GM18951 (cell line): ENCODE measurements at regions not wholly inside any gene's neighbourhood (a gene's known extent, or its start where the extent isn't known, plus 50 kb on each side); places are given as distances from the start of the nearest gene placed in this dataset.

ENCODE experiments used
- POLR2A ChIP-seq: IDR thresholded peaks from 4 replicates; pipeline ENCODE4 v1.6.1; 2011; ENCODE audit warnings: mild to moderate bottlenecking; ENCODE audit not compliant: insufficient read length, insufficient read depth; ENCODE audit errors: extremely low read depth
- in situ Hi-C: fragments of 300-500 bp; cut with MboI; formaldehyde crosslinking; loops from one replicate; pipeline ENCODE4 v1.12.0; 2022; ENCODE audit warnings: low sequenced_read_pairs, mixed read lengths, inconsistent platforms; ENCODE audit not compliant: unreplicated experiment

- in situ Hi-C loops, result no loop called here
- TF ChIP-seq POLR2A, result no peak
Measured at GRCh38 chr10:130982802-130983201, 328.7 kb downstream of the TCERG1L start.

- TF ChIP-seq POLR2A, result no peak
- in situ Hi-C loops, result no loop called here
Measured at GRCh38 chr10:130983749-130984148, 327.8 kb downstream of the TCERG1L start.

DNA sequence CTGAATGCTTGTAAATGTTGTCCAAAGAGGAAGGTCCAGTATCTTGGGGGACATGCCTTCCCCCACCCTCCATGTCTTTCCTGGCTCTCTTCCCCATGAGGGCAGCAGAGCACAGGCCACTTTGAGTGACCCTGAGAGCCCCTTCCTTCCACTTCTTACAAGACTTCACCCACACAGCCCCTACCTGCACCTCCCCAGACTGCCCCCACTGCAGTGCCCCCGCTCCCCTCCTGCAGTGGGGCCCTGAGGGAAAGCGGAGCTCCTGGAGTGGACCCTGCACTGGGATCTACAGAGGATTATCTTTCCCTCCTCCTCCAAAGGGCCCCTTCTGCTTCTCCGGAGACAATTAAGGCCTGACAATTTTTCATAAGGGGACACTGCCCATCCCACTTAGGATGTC is 326.8 kb downstream of the TCERG1L start:
- in situ Hi-C loops, result no loop called here
- TF ChIP-seq POLR2A, result no peak

DNA sequence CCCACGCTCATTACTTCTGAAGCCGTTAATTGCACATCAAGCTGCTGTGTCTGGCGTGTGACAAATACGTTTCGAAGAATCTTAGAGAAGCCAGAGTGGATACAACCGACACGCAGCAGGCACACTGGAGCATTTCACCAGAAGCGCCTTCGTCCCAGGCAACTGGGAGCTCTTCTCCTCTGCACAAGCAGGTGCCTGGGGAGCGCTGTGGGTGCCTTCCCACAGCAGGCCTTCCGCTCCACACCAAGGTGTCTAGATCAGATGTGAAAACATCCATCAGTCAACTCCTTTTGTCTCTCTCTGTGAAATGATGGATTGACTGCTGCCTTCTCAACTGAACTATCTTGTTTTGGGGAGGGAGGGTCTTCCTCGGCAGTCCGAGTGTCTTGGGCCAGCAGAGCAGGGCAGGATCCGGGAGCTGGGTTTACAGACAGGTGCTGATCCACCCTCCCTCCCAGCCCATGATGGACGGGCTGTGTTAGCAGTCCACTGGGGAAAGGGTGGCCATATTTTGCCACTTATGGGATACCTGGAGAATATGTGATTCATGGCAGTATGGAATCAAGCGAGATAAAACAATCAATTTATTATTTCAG is 326.3 kb downstream of the TCERG1L start:
- no peak for TF ChIP-seq POLR2A
- in situ Hi-C loops, result no loop called here

DNA sequence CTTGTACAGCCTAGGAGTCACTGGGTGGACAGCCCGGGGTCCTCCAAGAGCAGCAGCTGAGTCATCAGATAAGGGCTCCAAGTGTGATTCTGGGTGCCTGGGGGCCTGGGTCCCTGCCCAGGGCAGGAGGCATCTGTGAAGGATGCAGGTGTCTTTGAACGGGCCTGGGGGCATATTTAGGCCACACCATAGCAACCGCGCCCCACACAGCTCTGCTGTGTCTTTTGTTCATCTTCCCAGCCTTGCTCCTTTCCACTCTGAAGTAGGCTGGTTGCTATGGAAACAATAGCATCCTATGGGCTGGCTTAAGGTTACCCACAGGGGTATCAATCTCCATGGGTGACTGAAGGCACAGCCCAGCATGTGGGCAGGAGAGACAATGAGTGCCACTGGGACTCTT is 324.7 kb downstream of the TCERG1L start:
- TF ChIP-seq POLR2A, result no peak

GRCh38 chr10:130987401-130987800 is 324.1 kb downstream of the TCERG1L start:
- in situ Hi-C loops, result no loop called here
- no peak for TF ChIP-seq POLR2A

More for the DNA sequence above, 324.7 kb downstream of the TCERG1L start:
- in situ Hi-C loops, result no loop called here

- no peak for TF ChIP-seq POLR2A
- in situ Hi-C loops, result no loop called here
Measured at GRCh38 chr10:130989670-130990232, 321.8 kb downstream of the TCERG1L start.

DNA sequence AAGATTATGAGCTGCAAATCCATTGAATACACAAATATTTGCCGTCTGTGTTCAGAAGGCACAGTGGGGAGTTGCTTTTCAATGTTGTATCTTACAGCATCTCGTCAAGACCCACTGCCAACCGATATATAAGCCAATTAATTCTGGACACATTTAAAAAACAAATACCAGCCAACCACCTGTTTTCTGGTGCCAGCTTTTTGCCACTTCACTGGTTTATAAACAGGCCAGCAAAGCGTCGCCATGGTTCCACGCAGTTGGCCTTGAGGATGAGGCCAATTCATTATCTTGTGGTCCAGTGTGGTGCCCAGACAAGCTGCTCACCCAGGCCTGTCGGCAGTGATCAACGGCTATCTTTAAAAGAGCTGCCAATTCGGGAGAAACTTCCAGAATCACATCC is 321.0 kb downstream of the TCERG1L start:
- TF ChIP-seq POLR2A, result no peak
- in situ Hi-C loops, result no loop called here

GRCh38 chr10:130992802-130993523 is 318.6 kb downstream of the TCERG1L start:
- TF ChIP-seq POLR2A, result no peak
- in situ Hi-C loops, result no loop called here

DNA sequence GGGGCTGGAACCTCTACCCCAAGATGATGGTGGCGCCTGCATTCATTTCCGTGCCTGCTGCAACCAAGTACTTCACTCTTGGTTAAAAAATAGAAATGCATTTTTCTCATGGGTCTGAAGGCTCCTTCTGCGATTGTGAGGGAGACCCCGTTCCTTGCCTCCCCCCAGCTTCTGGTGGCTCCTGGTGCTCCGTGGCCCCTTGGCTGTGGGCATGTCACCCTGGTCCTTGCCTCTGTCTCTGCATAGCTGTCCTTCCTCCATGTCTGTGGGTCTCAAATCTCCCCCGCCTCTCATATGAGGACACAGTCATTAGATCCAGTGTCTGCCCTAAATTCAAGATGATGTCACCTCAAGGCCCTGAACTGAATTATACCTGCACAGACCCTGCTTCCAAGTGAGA is 317.9 kb downstream of the TCERG1L start:
- in situ Hi-C loops, result no loop called here
- no peak for TF ChIP-seq POLR2A

GRCh38 chr10:130994191-130994590 is 317.3 kb downstream of the TCERG1L start:
- TF ChIP-seq POLR2A, result no peak
- in situ Hi-C loops, result no loop called here

GRCh38 chr10:130994845-130995244 is 316.7 kb downstream of the TCERG1L start:
- in situ Hi-C loops, result no loop called here
- TF ChIP-seq POLR2A, result no peak

GRCh38 chr10:130997267-130998045 is 314.1 kb downstream of the TCERG1L start:
- in situ Hi-C loops, result no loop called here
- no peak for TF ChIP-seq POLR2A
